ENCODE measurements at regions not wholly inside any gene's neighbourhood (a gene's known extent, or its start where the extent isn't known, plus 50 kb on each side); places are given as distances from the start of the nearest gene placed in this dataset.

DNA sequence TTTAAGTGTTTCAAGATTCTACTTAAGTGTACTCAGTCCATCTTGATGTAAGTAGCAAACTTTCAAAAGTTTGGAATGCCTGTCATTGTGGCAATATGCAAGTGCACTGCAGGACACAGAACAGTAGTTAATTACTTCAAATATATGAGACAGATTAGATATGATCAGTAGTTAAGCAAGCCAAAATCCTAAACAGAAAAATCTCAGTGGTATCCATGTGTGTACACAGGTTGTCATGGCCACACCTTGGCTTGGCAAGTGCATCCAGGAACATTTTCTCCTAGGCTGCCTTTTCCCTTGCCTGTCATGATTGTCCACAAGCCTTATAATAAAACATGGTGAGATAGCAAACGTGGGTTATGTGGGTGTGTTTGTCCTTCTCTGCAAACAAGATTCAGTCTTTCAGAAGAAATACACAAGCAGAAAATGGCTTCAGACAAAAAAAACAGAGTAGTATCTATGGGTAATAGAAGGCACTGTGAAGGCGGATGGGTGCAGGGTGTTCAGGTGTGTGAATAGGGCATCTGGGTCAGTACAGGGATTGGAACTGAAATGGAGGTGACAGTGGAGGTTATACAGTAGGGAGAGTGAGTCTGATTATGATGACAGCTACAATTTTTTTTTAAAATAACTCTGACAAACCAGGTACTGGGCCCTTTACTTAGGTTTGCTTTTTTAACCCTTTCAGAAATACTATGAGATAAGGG lies 229.0 kb upstream of the LRIG1 start:
- WGBS, 4 donors: 63 to 72% (median 66%) methylated on average over 2 of the region's 2 CpGs
- DNase-seq: no peak
- Histone ChIP-seq H3K27ac (no peak overlapping the region), H3K4me1 (no peaks in the 10 kb centered on the region), H3K9me3 (no peaks in the 10 kb centered on the region), H3K27me3 (no peaks in the 10 kb centered on the region), H3K36me3 (no peaks in the 10 kb centered on the region), H3K4me3 (no peak overlapping the region)
- intact Hi-C loops (cut with DNase I): no loop called here
- ATAC-seq: no peak
- TF ChIP-seq POLR2A (IDR thresholded peaks at IDR 0.05): no peak
- TF ChIP-seq, protein P1, sequence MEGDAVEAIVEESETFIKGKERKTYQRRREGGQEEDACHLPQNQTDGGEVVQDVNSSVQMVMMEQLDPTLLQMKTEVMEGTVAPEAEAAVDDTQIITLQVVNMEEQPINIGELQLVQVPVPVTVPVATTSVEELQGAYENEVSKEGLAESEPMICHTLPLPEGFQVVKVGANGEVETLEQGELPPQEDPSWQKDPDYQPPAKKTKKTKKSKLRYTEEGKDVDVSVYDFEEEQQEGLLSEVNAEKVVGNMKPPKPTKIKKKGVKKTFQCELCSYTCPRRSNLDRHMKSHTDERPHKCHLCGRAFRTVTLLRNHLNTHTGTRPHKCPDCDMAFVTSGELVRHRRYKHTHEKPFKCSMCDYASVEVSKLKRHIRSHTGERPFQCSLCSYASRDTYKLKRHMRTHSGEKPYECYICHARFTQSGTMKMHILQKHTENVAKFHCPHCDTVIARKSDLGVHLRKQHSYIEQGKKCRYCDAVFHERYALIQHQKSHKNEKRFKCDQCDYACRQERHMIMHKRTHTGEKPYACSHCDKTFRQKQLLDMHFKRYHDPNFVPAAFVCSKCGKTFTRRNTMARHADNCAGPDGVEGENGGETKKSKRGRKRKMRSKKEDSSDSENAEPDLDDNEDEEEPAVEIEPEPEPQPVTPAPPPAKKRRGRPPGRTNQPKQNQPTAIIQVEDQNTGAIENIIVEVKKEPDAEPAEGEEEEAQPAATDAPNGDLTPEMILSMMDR (IDR thresholded peaks at IDR 0.05): no peak

DNA sequence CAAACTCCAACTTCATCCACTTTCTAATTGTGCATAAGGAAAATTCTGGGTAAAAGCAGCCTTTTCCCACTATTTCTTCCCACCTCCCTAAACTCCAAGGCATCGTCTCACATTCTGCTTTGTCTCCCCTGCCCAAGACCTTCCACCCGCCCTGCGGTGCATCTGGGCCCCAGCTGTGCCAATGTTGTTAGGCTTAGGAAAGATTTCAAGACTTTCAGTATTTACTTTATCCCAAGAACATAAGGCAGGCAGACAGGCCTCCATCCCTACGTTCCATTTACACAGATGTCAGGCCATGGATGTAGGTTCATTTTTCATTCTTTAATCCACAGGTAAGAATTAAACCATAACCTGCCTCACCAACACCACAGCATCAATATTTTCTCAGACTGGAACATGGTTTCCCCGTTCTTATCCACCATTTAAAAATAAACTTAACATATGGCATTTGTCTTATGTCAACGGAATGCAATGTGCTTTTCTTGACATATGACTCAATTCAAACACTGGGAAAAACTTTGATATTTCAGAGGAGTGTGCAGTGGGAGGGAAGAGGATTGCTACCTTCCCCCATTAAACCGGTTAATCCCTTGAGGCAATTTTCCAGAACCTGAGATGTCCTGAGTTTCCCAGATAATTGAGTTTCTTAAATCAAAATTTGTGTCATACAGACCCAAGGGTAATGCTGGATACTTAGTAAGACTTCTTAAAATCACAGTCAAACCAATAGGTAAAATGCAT lies 238.0 kb upstream of the LRIG1 start:
- no peaks in the 10 kb centered on the region for H3K4me1 ChIP-seq
- H3K4me3 ChIP-seq: no peak overlapping the region
- 69 to 84% (median 75%) methylated on average over 7 of the region's 7 CpGs for WGBS, 4 donors
- no peak for TF ChIP-seq POLR2A (IDR thresholded peaks at IDR 0.05)
- TF ChIP-seq, protein P1 (IDR thresholded peaks at IDR 0.05): no peak
- H3K27ac ChIP-seq: no peak overlapping the region
- H3K27me3 ChIP-seq: no peaks in the 10 kb centered on the region
- H3K9me3 ChIP-seq: no peaks in the 10 kb centered on the region
- ATAC-seq (no peak), DNase-seq (no peak)
- H3K36me3 ChIP-seq: no peaks in the 10 kb centered on the region
- intact Hi-C loops (cut with DNase I): no loop called here

- Histone ChIP-seq H3K36me3 (no peaks in the 10 kb centered on the region), H3K4me1 (no peaks in the 10 kb centered on the region), H3K9me3 (no peaks in the 10 kb centered on the region), H3K4me3 (no peak overlapping the region), H3K27ac (no peak overlapping the region), H3K27me3 (no peaks in the 10 kb centered on the region)
- ATAC-seq: no peak
- WGBS, 4 donors: 88 to 95% (median 94%) methylated on average over 4 of the region's 4 CpGs
- DNase-seq: no peak
- intact Hi-C loops (cut with DNase I): no loop called here
- TF ChIP-seq, protein P1 (IDR thresholded peaks at IDR 0.05): no peak
These were observed 239.4 kb upstream of the LRIG1 start for GRCh38 chr3:66740260-66740659.

DNA sequence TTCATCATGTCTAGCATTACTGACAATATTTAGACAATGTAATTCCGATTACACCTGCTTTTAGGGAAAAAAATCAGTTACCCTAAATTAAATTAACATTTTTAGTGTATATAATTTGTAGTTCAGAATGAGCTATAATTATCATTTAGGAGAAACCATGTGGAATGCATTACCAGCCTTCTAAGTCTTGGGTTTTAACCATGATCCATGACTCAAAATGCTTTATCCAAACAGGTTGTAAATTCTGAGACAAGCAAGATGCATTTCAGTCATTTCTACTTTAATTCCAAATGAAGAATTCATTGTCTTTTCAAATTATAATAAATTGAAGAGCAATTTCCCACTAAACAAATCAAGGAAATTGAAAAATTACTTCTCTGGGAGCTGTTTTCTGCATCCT lies 243.7 kb upstream of the LRIG1 start:
- DNase-seq: no peak
- Histone ChIP-seq H3K4me3 (no peak overlapping the region), H3K9me3 (no peaks in the 10 kb centered on the region), H3K4me1 (no peaks in the 10 kb centered on the region), H3K27me3 (no peaks in the 10 kb centered on the region), H3K36me3 (no peaks in the 10 kb centered on the region), H3K27ac (no peak overlapping the region)
- TF ChIP-seq, protein P1 (IDR thresholded peaks at IDR 0.05): no peak
- no peak for TF ChIP-seq POLR2A (IDR thresholded peaks at IDR 0.05)
- no peak for ATAC-seq
- intact Hi-C loops (cut with DNase I): no loop called here
- 86 to 96% (median 90%) methylated on average over 1 of the region's 1 CpG for WGBS, 4 donors

Data from heart left ventricle (tissue), 16 donors.